Endothelial cell of umbilical vein (primary cell): ENCODE measurements at regions not wholly inside any gene's neighbourhood (a gene's known extent, or its start where the extent isn't known, plus 50 kb on each side); places are given as distances from the start of the nearest gene placed in this dataset.

Experiments used
- BruUV-seq: library from RNA; stranded (reverse); fragments of 400-500 nt; replicated peaks from 2 replicates; lab custom pipeline; 2021; lab: Mats Ljungman, UMichigan
- CTCF ChIA-PET: fragments of 300-600, 350-600 bp; sonication (Branson Sonifier 250); formaldehyde crosslinking; loops from one replicate; lab custom pipeline; 2021; ENCODE audit warnings: antibody characterized with exemption, inconsistent platforms; lab: Charles Lee
- POLR2A ChIA-PET: fragments of 300-600, 350-600 bp; sonication (Branson Sonifier 250); formaldehyde crosslinking; loops from one replicate; lab custom pipeline; 2021; ENCODE audit warnings: antibody characterized with exemption, inconsistent platforms; lab: Charles Lee
- DNase-seq: peaks from one replicate; pipeline ENCODE4 v3.0.0-alpha.2; 2011; ENCODE audit warnings: low read depth, low spot score
- FAIRE-seq: peaks from 2 replicates; lab custom pipeline; 2011; peaks lifted over from hg19 to GRCh38; lab: Jason Lieb, UNC
- H2AFZ ChIP-seq: 2 replicates; pipeline ENCODE4 v1.6.0; 2012; ENCODE audit warnings: low read depth, low read length, control low read depth, inconsistent platforms
- H3K27ac ChIP-seq: 2 replicates; pipeline ENCODE4 v1.5.1; 2011; ENCODE audit warnings: low read depth, mild to moderate bottlenecking, control low read depth, low read length, moderate library complexity; ENCODE audit not compliant: insufficient read depth
- H3K27me3 ChIP-seq, 2 experiments: 2 replicates each; pipeline versions ENCODE4 v1.6.0 to v1.6.1; 2011; ENCODE audit warnings: low read length in 2 of 2, mixed read lengths in 1 of 2; ENCODE audit not compliant: control insufficient read depth in 2 of 2, insufficient read depth in 2 of 2
- H3K36me3 ChIP-seq, 2 experiments: 2 replicates in 1 of 2; 3 replicates in 1 of 2; pipeline ENCODE4 v1.5.1; 2011; ENCODE audit warnings: low read length in 2 of 2, mild to moderate bottlenecking in 1 of 2, moderate library complexity in 1 of 2; ENCODE audit not compliant: control insufficient read depth in 2 of 2, insufficient read depth in 2 of 2; ENCODE audit errors: extremely low read depth in 1 of 2
- H3K4me1 ChIP-seq: 3 replicates; pipeline ENCODE4 v1.5.1; 2011; ENCODE audit warnings: mild to moderate bottlenecking, low read length; ENCODE audit not compliant: control insufficient read depth, insufficient read depth; ENCODE audit errors: extremely low read depth
- H3K4me2 ChIP-seq: 2 replicates; pipeline ENCODE4 v1.6.1; 2011; ENCODE audit warnings: low read length, control low read depth, mixed read lengths; ENCODE audit not compliant: insufficient read depth
- H3K4me3 ChIP-seq, 3 experiments: fragments of 200-600 bp in 1 of 3; sonication (generic), shearing (Covaris generic) in 1 of 3; replicated peaks in 1 of 3; 2 replicates each; pipeline ENCODE4 v1.5.1; 2011 to 2016; ENCODE audit warnings: control low read depth in 3 of 3, low read length in 3 of 3, mild to moderate bottlenecking in 2 of 3, inconsistent platforms in 1 of 3, low read depth in 1 of 3, moderate library complexity in 1 of 3; ENCODE audit not compliant: insufficient read depth in 1 of 3
- H3K79me2 ChIP-seq: 2 replicates; pipeline ENCODE4 v1.6.0; 2012; ENCODE audit warnings: low read length, inconsistent platforms; ENCODE audit not compliant: control insufficient read depth, insufficient read depth
- H3K9ac ChIP-seq: replicated peaks from 2 replicates; pipeline ENCODE3; 2011; ENCODE audit warnings: low read length, control low read depth; ENCODE audit not compliant: insufficient read depth; ENCODE audit errors: extremely low read depth
- H3K9me1 ChIP-seq: replicated peaks from 3 replicates; pipeline ENCODE4 v1.6.0; 2011; ENCODE audit warnings: mild to moderate bottlenecking, low read length; ENCODE audit not compliant: control insufficient read depth, insufficient read depth; ENCODE audit errors: extremely low read depth
- H3K9me3 ChIP-seq: replicated peaks from 2 replicates; pipeline ENCODE4 v1.5.1; 2012; ENCODE audit warnings: low read length, inconsistent platforms; ENCODE audit not compliant: control insufficient read depth, insufficient read depth
- H4K20me1 ChIP-seq: replicated peaks from 2 replicates; pipeline ENCODE3; 2011; ENCODE audit warnings: mild to moderate bottlenecking, low read length; ENCODE audit not compliant: control insufficient read depth, insufficient read depth; ENCODE audit errors: extremely low read depth
- EZH2 ChIP-seq: IDR thresholded peaks from 2 replicates; pipeline ENCODE4 v1.6.1; 2012; ENCODE audit warnings: borderline replicate concordance, low read depth, mild to moderate bottlenecking, moderate library complexity, low read length, inconsistent platforms; ENCODE audit not compliant: severe bottlenecking
- FOS ChIP-seq: IDR thresholded peaks from 2 replicates; pipeline ENCODE4 v1.6.1; 2011; ENCODE audit warnings: mild to moderate bottlenecking, low read length, moderate library complexity, borderline replicate concordance; ENCODE audit not compliant: insufficient read depth
- GATA2 ChIP-seq: IDR thresholded peaks from 2 replicates; pipeline ENCODE4 v1.7.0; 2011; ENCODE audit warnings: low read depth, mild to moderate bottlenecking, moderate library complexity, mixed read lengths, low read length; ENCODE audit not compliant: insufficient read length, insufficient read depth
- JUN ChIP-seq: IDR thresholded peaks from 2 replicates; pipeline ENCODE4 v1.6.1; 2011; ENCODE audit warnings: borderline replicate concordance, low read depth; ENCODE audit not compliant: insufficient read length, insufficient read depth
- MYC ChIP-seq: IDR thresholded peaks from one replicate; pipeline ENCODE4 v1.6.1; 2011; ENCODE audit warnings: mild to moderate bottlenecking, low read depth, low read length
- POLR2A ChIP-seq: IDR thresholded peaks from 2 replicates; pipeline ENCODE4 v1.6.1; 2012; ENCODE audit warnings: low read depth, mild to moderate bottlenecking, control low read depth, low read length
- POLR2AphosphoS5 ChIP-seq: IDR thresholded peaks from 2 replicates; pipeline ENCODE4 v1.6.1; 2012; ENCODE audit warnings: low read depth, mild to moderate bottlenecking, control low read depth, low read length, moderate library complexity; ENCODE audit not compliant: insufficient read depth
- dilution Hi-C: fragments of 300-500 bp; cut with MboI; formaldehyde crosslinking; loops from one replicate; pipeline ENCODE4 v1.15.0; 2019; ENCODE audit warnings: low sequenced_read_pairs; ENCODE audit not compliant: extremely low pct_ligation_motif_present
- intact Hi-C: fragments of 100-400 bp; cut with micrococcal nuclease; formaldehyde crosslinking; loops from one replicate; pipeline ENCODE4 v1.10.0; 2022
- TF ChIP-seq, protein P1 (sequence below): IDR thresholded peaks from 2 replicates; pipeline ENCODE4 v1.6.1; 2011; ENCODE audit not compliant: insufficient read depth, insufficient read length
- TF ChIP-seq, protein P2 (sequence below), 2 donors: IDR thresholded peaks; 1 replicate in 1 of 2; 2 replicates in 1 of 2; pipeline ENCODE4 v1.5.1; 2011; ENCODE audit warnings: low read length in 2 of 2, mild to moderate bottlenecking in 2 of 2, moderate library complexity in 2 of 2, control low read depth in 1 of 2, inconsistent platforms in 1 of 2, low read depth in 1 of 2; ENCODE audit not compliant: insufficient read depth in 1 of 2; ENCODE audit errors: extremely low read depth in 1 of 2

DNA sequence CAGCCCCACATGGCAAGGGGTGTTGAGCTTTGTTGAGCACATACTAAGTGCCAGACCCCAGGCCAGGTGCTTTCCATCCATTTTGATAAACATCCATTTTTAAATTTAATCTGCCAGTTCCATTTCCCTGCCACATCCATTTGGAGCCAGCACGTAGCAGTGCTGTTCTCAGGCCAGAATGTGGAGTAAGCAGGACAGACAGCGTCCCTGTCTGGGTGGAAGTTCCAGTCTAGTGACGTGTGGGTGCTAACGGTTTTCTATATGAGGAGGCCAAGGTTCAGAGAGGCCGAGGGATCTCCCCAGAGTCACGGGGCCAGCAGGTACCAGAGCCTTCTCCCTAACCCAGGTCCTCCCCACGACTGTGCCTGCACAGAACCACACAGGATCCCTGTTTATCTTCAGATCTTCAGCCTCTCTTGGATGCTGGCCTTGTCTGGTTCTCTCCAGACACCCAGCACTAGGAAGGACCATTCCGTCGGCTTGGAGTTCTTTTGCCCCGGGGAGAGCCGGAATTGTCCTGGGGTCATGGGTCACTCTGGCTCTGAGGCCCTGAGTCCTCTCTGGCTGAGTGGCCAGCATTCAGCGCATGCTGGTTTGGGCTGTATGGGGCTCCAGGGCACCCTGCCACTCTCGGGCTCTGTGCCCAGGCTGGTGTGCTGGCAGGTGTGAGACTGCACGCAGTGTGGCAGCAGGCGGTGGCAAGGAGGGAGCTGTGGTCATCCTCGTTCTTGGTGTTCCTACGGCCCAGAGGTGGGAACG lies 63.6 kb upstream of the PPARA start:
- H3K4me1 ChIP-seq = peaks cover 70% of the 10 kb centered on the region
- no peaks in the 10 kb centered on the region for H3K27me3 ChIP-seq
- ChIA-PET CTCF (interaction anchor here (1.0 to 3.3 kb wide), 4 partner anchors 73 to 85 kb away, joined by 3 to 61 read pairs (median 10); no protein-coding TSS in a partner anchor), POLR2A (no interaction called here)
- no peak for FAIRE-seq
- no peak overlapping the region for H3K27ac ChIP-seq
- intact Hi-C loops (loop anchor here (1.0 kb wide), 1 partner anchor 23 kb away; no protein-coding TSS in a partner anchor), dilution Hi-C loops (no loop called here)
- no peaks in the 10 kb centered on the region for H3K9me3 ChIP-seq
- no peak overlapping the region for H3K9ac ChIP-seq
- DNase-seq = no peak
- no peaks in the 10 kb centered on the region for H3K9me1 ChIP-seq
- BruUV-seq = no TSS peak
- peaks cover 100% of the 10 kb centered on the region for H3K79me2 ChIP-seq
- H2AFZ ChIP-seq = no peak overlapping the region
- no peak overlapping the region for H3K4me2 ChIP-seq
- H4K20me1 ChIP-seq = no peaks in the 10 kb centered on the region
- TF ChIP-seq MYC = no peak
- TF ChIP-seq, protein P1, sequence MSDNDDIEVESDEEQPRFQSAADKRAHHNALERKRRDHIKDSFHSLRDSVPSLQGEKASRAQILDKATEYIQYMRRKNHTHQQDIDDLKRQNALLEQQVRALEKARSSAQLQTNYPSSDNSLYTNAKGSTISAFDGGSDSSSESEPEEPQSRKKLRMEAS = no peak
- TF ChIP-seq GATA2 = no peak
- TF ChIP-seq POLR2AphosphoS5 = no peak
- no peak for TF ChIP-seq JUN
- TF ChIP-seq FOS = no peak
- TF ChIP-seq, protein P2, sequence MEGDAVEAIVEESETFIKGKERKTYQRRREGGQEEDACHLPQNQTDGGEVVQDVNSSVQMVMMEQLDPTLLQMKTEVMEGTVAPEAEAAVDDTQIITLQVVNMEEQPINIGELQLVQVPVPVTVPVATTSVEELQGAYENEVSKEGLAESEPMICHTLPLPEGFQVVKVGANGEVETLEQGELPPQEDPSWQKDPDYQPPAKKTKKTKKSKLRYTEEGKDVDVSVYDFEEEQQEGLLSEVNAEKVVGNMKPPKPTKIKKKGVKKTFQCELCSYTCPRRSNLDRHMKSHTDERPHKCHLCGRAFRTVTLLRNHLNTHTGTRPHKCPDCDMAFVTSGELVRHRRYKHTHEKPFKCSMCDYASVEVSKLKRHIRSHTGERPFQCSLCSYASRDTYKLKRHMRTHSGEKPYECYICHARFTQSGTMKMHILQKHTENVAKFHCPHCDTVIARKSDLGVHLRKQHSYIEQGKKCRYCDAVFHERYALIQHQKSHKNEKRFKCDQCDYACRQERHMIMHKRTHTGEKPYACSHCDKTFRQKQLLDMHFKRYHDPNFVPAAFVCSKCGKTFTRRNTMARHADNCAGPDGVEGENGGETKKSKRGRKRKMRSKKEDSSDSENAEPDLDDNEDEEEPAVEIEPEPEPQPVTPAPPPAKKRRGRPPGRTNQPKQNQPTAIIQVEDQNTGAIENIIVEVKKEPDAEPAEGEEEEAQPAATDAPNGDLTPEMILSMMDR (IDR thresholded peaks at IDR 0.05; ENCODE audit: extremely low read depth in 1 of 2, insufficient read depth in 1 of 2, low read depth in 1 of 2, low read length in 2 of 2) = no peak
- no peak for TF ChIP-seq POLR2A
- TF ChIP-seq EZH2 = no peak
- no peak overlapping the region for H3K4me3 ChIP-seq
- H3K36me3 ChIP-seq = peaks cover 12 to 39% of the 10 kb centered on the region in 2 experiments
